IMR-90 (cell line): ENCODE measurements at regions not wholly inside any gene's neighbourhood (a gene's known extent, or its start where the extent isn't known, plus 50 kb on each side); places are given as distances from the start of the nearest gene placed in this dataset.

Source experiments
- ATAC-seq: fragments of 200-7000 bp; cut with Tn5 transposase; 2 replicates; pipeline ENCODE4 v1.9.1; 2020; ENCODE audit warnings: low read depth, mild to moderate bottlenecking, moderate library complexity
- BruUV-seq: library from RNA; stranded (reverse); fragments of 400-500 nt; replicated peaks from 2 replicates; lab custom pipeline; 2021; lab: Mats Ljungman, UMichigan
- CTCF ChIA-PET: fragments of 300-600 bp; formaldehyde crosslinking; extraction: SDS; loops from one replicate; lab custom pipeline; 2021; ENCODE audit warnings: antibody characterized with exemption; lab: Yijun Ruan, JAX
- POLR2A ChIA-PET: fragments of 300-600 bp; sonication (Branson Sonifier 250); formaldehyde crosslinking; loops from one replicate; lab custom pipeline; 2022; ENCODE audit warnings: antibody characterized with exemption; ENCODE audit not compliant: unreplicated experiment; lab: Charles Lee
- DNase-seq: peaks from one replicate; pipeline ENCODE4 v3.0.0; 2013
- H2AFZ ChIP-seq: replicated peaks from 2 replicates; pipeline ENCODE3; 2013; ENCODE audit warnings: low read length, mild to moderate bottlenecking; ENCODE audit not compliant: poor library complexity
- H2AK5ac ChIP-seq: 2 replicates; pipeline ENCODE4 v1.6.1; 2013; ENCODE audit warnings: low read depth, low read length, inconsistent platforms
- H2AK9ac ChIP-seq: replicated peaks from 2 replicates; pipeline ENCODE3; 2013; ENCODE audit warnings: mild to moderate bottlenecking, low read depth, low read length, moderate library complexity; ENCODE audit not compliant: poor library complexity
- H2BK120ac ChIP-seq: 2 replicates; pipeline ENCODE4 v1.6.1; 2013; ENCODE audit warnings: low read depth, low read length, inconsistent platforms
- H2BK15ac ChIP-seq: 3 replicates; pipeline ENCODE4 v1.6.1; 2013; ENCODE audit warnings: low read depth, low read length, inconsistent platforms
- H2BK20ac ChIP-seq: 2 replicates; pipeline ENCODE4 v1.6.1; 2013; ENCODE audit warnings: low read depth, mild to moderate bottlenecking, inconsistent platforms, low read length, moderate library complexity
- H2BK5ac ChIP-seq: 2 replicates; pipeline ENCODE4 v1.6.1; 2013; ENCODE audit warnings: mild to moderate bottlenecking, low read depth, low read length, inconsistent platforms; ENCODE audit not compliant: poor library complexity, severe bottlenecking
- H3K14ac ChIP-seq: replicated peaks from 2 replicates; pipeline ENCODE4 v1.6.1; 2013; ENCODE audit warnings: low read depth, low read length, inconsistent platforms
- H3K18ac ChIP-seq: 2 replicates; pipeline ENCODE4 v1.6.1; 2013; ENCODE audit warnings: low read depth, low read length, control low read depth
- H3K23ac ChIP-seq: 2 replicates; pipeline ENCODE4 v1.6.1; 2013; ENCODE audit warnings: low read depth, low read length, inconsistent platforms
- H3K27ac ChIP-seq: 2 replicates; pipeline ENCODE4 v1.5.1; 2013; ENCODE audit warnings: mild to moderate bottlenecking, control low read depth, low read length; ENCODE audit not compliant: insufficient read depth
- H3K27me3 ChIP-seq: 2 replicates; pipeline ENCODE4 v1.6.1; 2013; ENCODE audit warnings: low read length; ENCODE audit not compliant: control insufficient read depth, insufficient read depth
- H3K36me3 ChIP-seq: 2 replicates; pipeline ENCODE4 v1.6.1; 2013; ENCODE audit warnings: low read length, mixed read lengths; ENCODE audit not compliant: control insufficient read depth, insufficient read depth
- H3K4ac ChIP-seq: 2 replicates; pipeline ENCODE4 v1.6.1; 2013; ENCODE audit warnings: low read depth, low read length, inconsistent platforms
- H3K4me1 ChIP-seq: 2 replicates; pipeline ENCODE4 v1.6.1; 2013; ENCODE audit warnings: low read length, mixed read lengths; ENCODE audit not compliant: control insufficient read depth, insufficient read depth
- H3K4me2 ChIP-seq: 2 replicates; pipeline ENCODE4 v1.6.1; 2013; ENCODE audit warnings: low read depth, mild to moderate bottlenecking, control low read depth, low read length, moderate library complexity
- H3K4me3 ChIP-seq: 2 replicates; pipeline ENCODE4 v1.5.1; 2013; ENCODE audit warnings: low read depth, mild to moderate bottlenecking, control low read depth, low read length, moderate library complexity; ENCODE audit not compliant: insufficient read depth
- H3K56ac ChIP-seq: 2 replicates; pipeline ENCODE4 v1.6.1; 2013; ENCODE audit warnings: low read length, inconsistent platforms; ENCODE audit not compliant: insufficient read depth; ENCODE audit errors: extremely low read depth
- H3K79me1 ChIP-seq, 2 experiments: 2 replicates each; pipeline ENCODE4 v1.6.1; 2013; ENCODE audit warnings: low read length in 2 of 2, inconsistent platforms in 1 of 2, low read depth in 1 of 2
- H3K9ac ChIP-seq: 2 replicates; pipeline ENCODE4 v1.6.1; 2013; ENCODE audit warnings: low read depth, low read length, control low read depth
- H3K9me1 ChIP-seq: 2 replicates; pipeline ENCODE4 v1.6.1; 2013; ENCODE audit warnings: low read length, inconsistent platforms; ENCODE audit not compliant: insufficient read depth
- H3K9me3 ChIP-seq: 2 replicates; pipeline ENCODE4 v1.6.1; 2013; ENCODE audit warnings: low read length; ENCODE audit not compliant: control insufficient read depth, insufficient read depth
- H4K20me1 ChIP-seq: 2 replicates; pipeline ENCODE4 v1.6.1; 2013; ENCODE audit warnings: low read length, inconsistent platforms; ENCODE audit not compliant: insufficient read depth
- H4K5ac ChIP-seq: 2 replicates; pipeline ENCODE4 v1.6.1; 2013; ENCODE audit warnings: mild to moderate bottlenecking, low read depth, low read length, control low read depth
- H4K8ac ChIP-seq, 2 experiments: 2 replicates each; pipeline ENCODE4 v1.6.1; 2013; ENCODE audit warnings: low read depth in 2 of 2, low read length in 2 of 2, control low read depth in 1 of 2, inconsistent platforms in 1 of 2
- H4K91ac ChIP-seq: 2 replicates; pipeline ENCODE4 v1.6.1; 2013; ENCODE audit warnings: low read depth, low read length, inconsistent platforms; ENCODE audit not compliant: insufficient read depth
- BHLHE40 ChIP-seq: fragments of 150-350 bp; IDR thresholded peaks from 2 replicates; pipeline ENCODE4 v1.6.1; 2016; ENCODE audit warnings: mild to moderate bottlenecking, low read depth, low read length
- MAFK ChIP-seq: IDR thresholded peaks from 2 replicates; pipeline ENCODE4 v1.6.1; 2012; ENCODE audit warnings: low read depth, low read length, improper control_type of control experiment
- SMC3 ChIP-seq: fragments of 150-350 bp; IDR thresholded peaks from 2 replicates; pipeline ENCODE4 v1.6.1; 2016; ENCODE audit warnings: low read depth, mild to moderate bottlenecking, antibody characterized with exemption, low read length, moderate library complexity
- USF2 ChIP-seq: fragments of 150-350 bp; IDR thresholded peaks from 2 replicates; pipeline ENCODE4 v1.6.1; 2017; ENCODE audit warnings: mild to moderate bottlenecking, antibody characterized with exemption, low read length, low read depth
- WGBS, 2 experiments: methylation state at CpG; one replicate each; pipeline versions ENCODE4 v1.1.5 to v1.1.7; 2013; ENCODE audit warnings: missing lambda C conversion rate in 2 of 2; ENCODE audit not compliant: insufficient read length in 1 of 2; ENCODE audit errors: extremely low coverage in 2 of 2; 5-methylcytosine and 5-hydroxymethylcytosine counted together
- dilution Hi-C: fragments of 300-500 bp; cut with HindIII; formaldehyde crosslinking; loops from one replicate; pipeline ENCODE4 v1.14.3; 2018; ENCODE audit warnings: low sequenced_read_pairs; ENCODE audit not compliant: unreplicated experiment
- in situ Hi-C: fragments of 300-500 bp; cut with MboI; formaldehyde crosslinking; loops from 3 replicates; pipeline ENCODE4 v1.14.3; 2019; ENCODE audit warnings: low sequenced_read_pairs, inconsistent platforms, mixed read lengths
- intact Hi-C: fragments of 100-400 bp; cut with micrococcal nuclease; formaldehyde crosslinking; loops from 2 replicates; pipeline ENCODE4 v1.10.0; 2022
- TF ChIP-seq, protein P1 (sequence below): fragments of 150-350 bp; IDR thresholded peaks from 2 replicates; pipeline ENCODE4 v1.6.1; 2016; ENCODE audit warnings: low read depth, mild to moderate bottlenecking, low read length, moderate library complexity, borderline replicate concordance

DNA sequence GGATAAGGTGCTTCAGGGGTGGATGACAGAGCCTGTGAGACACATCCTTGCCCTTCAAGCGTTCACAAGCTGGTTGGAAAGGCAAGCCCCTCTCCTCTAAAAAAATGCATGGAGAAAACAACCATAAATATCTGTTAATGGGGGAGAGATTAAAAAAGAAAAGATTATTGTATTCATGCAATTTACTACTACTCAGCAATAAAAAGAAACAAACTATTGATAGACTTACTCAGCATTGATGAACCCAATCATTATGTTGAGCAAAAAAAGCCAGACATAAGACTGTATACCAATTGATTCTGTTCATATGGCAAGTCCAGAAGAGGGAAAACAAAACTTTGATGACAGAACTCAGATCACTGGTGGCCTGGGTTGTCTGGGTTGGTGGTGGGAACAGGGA lies 138.7 kb upstream of the IRF2BP2 start:
- H2AK9ac ChIP-seq: no peak overlapping the region
- H2BK120ac ChIP-seq: no peak overlapping the region
- H4K8ac ChIP-seq: no peak overlapping the region
- ChIA-PET POLR2A (no interaction called here), CTCF (no interaction called here)
- no CpG with 5 or more reads among the region's 1 CpG for WGBS, 2 experiments
- no peaks in the 10 kb centered on the region for H3K27me3 ChIP-seq
- no peak overlapping the region for H2BK5ac ChIP-seq
- no peak overlapping the region for H3K18ac ChIP-seq
- H3K9me3 ChIP-seq: no peaks in the 10 kb centered on the region
- H4K91ac ChIP-seq: no peak overlapping the region
- no peaks in the 10 kb centered on the region for H3K79me1 ChIP-seq
- H3K27ac ChIP-seq: no peak overlapping the region
- in situ Hi-C loops: no loop called here
- H3K9me1 ChIP-seq: no peaks in the 10 kb centered on the region
- H2BK15ac ChIP-seq: no peak overlapping the region
- no peak overlapping the region for H2AK5ac ChIP-seq
- H2BK20ac ChIP-seq: peak overlapping the region; percentile 40; the same call in 1 of the 2 replicates
- intact Hi-C loops: no loop called here
- dilution Hi-C loops: loop anchor here (25.0 kb wide), 1 partner anchor 89 kb away; no protein-coding TSS in a partner anchor
- H3K4ac ChIP-seq: no peak overlapping the region
- no peaks in the 10 kb centered on the region for H4K20me1 ChIP-seq
- no peaks in the 10 kb centered on the region for H3K36me3 ChIP-seq
- no peak overlapping the region for H3K4me2 ChIP-seq
- H3K9ac ChIP-seq: no peak overlapping the region
- DNase-seq (no peak), ATAC-seq (no peak)
- no TSS peak for BruUV-seq
- peaks cover 11% of the 10 kb centered on the region for H3K4me1 ChIP-seq
- no peak overlapping the region for H3K23ac ChIP-seq
- H2AFZ ChIP-seq: no peak overlapping the region
- no peak overlapping the region for H4K5ac ChIP-seq
- no peak overlapping the region for H3K14ac ChIP-seq
- H3K56ac ChIP-seq: no peak overlapping the region
- H3K4me3 ChIP-seq: no peak overlapping the region
- TF ChIP-seq BHLHE40: no peak
- peak; percentile 64; the same call in 1 of the 2 replicates for TF ChIP-seq MAFK
- TF ChIP-seq, protein P1, sequence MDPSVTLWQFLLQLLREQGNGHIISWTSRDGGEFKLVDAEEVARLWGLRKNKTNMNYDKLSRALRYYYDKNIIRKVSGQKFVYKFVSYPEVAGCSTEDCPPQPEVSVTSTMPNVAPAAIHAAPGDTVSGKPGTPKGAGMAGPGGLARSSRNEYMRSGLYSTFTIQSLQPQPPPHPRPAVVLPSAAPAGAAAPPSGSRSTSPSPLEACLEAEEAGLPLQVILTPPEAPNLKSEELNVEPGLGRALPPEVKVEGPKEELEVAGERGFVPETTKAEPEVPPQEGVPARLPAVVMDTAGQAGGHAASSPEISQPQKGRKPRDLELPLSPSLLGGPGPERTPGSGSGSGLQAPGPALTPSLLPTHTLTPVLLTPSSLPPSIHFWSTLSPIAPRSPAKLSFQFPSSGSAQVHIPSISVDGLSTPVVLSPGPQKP: no peak
- no peak for TF ChIP-seq USF2
- no peak for TF ChIP-seq SMC3
